Occipital lobe (tissue), 2 donors: ENCODE measurements at regions not wholly inside any gene's neighbourhood (a gene's known extent, or its start where the extent isn't known, plus 50 kb on each side); places are given as distances from the start of the nearest gene placed in this dataset. TPM values are rescaled to one million over a fixed set of nuclear protein-coding genes. Genes with fewer than 3 reads are reported as not detected.

Experiments
- DNase-seq: peaks from one replicate; lab custom pipeline; 2025; lab: John Stamatoyannopoulos, UW
- small RNA-seq: library from RNA; depleted of rRNA; stranded (forward); fragments of <200 nt; gene quantifications from one replicate; pipeline ENCODE3, GENCODE V24; 2014

GRCh38 chr2:238777369-238778067, 70.4 kb upstream of the TWIST2 start:
- DNase-seq = no peak

GRCh38 chr2:238784671-238785527, 63.0 kb upstream of the TWIST2 start:
- peak; percentile 28 for DNase-seq

- no peak for DNase-seq
Observed at GRCh38 chr2:238785528-238785860, 62.4 kb upstream of the TWIST2 start.

GRCh38 chr2:238786379-238786778, 61.5 kb upstream of the TWIST2 start:
- no peak for DNase-seq

DNA sequence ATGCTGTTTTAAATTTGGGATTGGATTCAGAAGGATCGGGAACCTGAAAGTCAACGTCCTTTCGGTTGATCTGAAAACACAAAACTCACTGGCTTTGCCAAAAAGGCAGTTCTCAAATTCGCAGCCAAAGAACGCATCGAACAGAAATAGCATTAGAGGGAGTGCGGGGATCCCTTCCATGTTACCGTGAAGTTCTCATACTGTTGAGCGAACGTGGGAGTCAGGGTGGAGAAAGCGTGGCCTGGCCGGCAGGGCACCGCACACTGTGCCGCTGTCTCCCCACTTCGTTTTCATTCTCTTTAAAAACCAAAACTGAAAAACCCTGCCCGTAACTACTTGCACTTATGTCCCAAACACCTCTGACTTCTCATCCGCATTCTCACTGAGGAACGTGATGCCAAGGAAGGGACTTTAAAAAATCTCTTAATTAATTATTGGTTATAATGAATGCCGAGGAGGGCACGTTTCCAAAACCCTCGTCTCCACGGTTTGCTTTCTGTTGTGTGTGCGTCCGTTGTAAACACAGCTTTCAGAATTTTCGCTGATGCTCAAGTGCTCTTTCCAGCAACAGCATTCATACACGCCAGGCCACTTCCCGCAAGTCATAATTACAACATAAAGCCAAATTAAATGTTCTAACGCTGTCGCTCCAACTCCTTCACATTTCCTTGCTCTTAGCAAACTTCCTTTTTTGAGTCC, 60.9 kb upstream of the TWIST2 start:
- no peak for DNase-seq

- DNase-seq = no peak
Observed at GRCh38 chr2:238787501-238787900, 60.4 kb upstream of the TWIST2 start.

DNA sequence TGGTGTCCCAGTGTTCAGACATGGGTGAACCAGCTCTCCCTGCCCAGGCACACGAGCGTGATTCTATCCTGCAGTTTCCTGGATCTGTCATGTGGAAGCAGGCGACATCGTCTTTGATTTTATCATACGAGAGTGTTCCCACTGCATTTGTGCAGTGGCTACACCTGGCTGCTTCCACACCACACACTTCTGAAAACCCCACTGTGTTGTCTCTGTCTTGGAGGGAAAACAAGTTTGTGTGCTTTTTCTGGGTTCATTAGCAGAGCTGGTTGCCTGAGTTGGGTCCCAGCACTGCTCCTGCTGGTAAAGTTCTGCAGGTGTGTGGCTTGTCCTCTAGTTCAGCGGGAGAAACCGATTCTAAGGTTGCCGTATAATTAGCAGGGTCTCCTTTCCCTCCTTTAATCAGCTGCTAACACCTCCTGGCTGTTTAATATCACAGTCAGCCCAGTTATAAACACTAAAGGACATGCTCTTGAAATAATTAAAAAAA, 58.5 kb upstream of the TWIST2 start:
- DNase-seq = no peak

DNA sequence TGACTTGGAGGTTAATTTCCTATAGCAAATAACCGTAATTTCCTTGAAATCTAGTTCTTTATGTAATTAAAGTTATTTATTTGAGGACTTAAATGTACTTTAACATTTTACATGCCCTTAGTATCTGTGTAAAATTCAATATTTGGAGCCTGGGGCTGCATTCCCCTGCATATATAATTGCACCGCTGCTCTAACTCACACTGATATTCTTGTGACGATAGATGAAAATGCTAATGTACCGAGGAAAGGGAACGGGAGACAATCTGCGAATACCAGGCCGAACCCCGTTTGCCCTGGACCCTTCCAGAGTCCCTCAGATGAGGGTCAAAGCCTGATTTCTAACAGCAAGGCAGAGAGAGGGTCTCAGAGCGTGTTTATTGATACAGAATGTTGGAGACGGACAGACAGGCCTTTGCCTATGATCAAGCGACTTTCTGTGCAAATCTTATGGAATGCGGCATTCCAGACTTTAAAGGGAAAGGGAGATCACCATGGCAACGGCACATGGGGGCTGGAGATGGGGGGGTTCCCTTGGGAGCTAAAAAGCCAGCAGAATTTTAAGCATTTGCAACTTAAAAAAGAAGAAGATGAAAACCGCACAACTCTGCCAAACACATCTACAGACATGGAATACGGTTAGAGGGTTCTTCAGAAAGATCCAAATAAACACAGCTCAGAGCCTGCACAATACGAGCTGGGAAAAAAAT, 57.6 kb upstream of the TWIST2 start:
- no peak for DNase-seq

DNA sequence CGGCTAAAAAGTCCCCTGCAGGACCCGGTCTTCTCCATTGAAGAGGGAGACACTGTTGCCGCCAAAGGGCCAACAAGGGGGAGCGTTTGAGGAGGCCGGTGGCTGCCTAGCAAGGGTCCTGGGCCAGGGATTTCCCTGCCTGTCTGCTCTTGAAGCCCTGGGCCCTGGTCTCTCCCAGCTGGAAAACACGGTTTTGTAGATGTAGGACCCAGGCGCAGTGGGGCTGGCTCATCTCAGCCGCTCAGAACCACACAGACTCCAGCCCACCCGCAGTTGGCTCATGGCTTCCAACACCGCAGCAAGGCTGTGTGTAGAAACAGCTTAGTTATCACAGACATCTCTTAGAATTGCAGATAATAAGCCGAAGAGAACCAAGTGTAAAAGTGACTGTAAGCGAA, 57.1 kb upstream of the TWIST2 start:
- DNase-seq = no peak

DNA sequence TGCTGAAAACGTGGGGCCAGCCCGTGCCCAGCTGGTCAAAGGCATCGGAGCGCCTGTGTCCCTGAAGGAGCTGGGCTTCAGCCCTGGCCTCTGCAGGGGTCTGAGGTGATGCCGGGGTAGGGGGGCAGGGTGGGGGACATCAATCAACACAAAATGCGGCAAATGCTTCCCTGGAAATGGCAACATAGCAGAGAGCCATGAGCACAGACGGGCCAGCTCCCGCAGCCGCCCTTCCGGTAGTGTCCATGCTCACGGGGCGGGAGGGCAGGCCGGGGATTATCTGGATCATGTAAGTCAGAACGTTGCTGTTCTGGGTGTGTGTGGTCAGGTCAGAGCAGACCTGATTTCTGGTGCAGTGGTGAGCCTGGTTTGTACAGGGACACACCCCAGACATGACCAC, 56.5 kb upstream of the TWIST2 start:
- no peak for DNase-seq

GRCh38 chr2:238793306-238793705, 54.6 kb upstream of the TWIST2 start:
- no peak for DNase-seq

GRCh38 chr2:238793801-238794449, 54.0 kb upstream of the TWIST2 start:
- no peak for DNase-seq

DNA sequence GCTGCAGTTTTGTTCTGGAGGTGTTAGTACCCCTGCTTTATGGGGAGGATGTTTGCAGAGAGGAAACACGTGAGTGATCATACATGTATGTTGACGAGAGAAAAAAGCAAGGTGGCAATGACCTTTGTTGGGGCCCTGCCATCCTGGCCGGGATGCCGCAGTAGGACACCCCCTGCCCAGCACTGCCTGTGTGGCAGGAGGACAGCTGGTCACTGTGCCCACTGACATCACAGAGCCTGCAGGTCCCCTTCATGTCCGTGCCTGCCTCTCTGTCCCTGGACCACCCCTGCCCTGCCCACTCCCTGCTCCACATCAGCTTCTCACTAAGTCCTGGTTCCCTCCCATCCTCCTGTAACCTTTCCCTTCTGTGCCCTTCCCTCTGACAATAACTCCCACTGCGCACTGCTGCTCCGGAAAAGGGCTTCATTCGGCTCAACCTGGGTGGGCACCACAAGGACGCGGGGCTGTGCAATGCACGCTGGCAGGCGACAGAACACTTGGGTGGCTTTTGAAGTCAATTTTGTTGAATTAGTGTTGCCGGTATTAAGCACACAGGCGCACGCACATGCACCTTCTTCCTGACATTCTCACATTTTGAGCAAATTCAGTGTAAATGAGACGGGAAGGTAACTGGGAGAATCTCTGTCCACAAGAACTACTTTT, 51.5 kb upstream of the TWIST2 start:
- DNase-seq = no peak

DNA sequence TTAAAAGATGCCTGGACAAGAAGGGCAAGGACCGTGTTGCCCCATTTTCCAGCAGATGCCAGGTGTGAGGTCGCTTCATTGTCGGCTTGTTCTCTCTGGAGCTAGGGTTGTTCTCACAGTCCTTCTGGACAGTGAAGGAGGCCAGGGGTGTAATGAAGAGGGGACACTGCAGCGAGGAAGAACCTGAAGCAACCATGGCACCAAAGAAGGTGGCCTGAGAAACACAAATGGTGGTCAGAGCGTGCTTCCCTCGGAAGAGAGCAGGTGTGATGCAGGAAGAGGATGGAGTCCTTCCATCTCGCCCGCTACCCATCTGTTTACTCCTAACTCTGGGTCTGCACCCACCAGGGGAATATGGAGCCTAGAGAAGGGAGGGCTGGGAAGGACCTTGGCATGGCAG, 50.3 kb upstream of the TWIST2 start:
- DNase-seq = no peak

Small RNA genes in the stretch of these regions (small RNA-seq; reads per million reads assigned to genes)
- gene AC113618.1 = not detected
